Coronary artery (tissue), 2 donors: ENCODE measurements at regions not wholly inside any gene's neighbourhood (a gene's known extent, or its start where the extent isn't known, plus 50 kb on each side); places are given as distances from the start of the nearest gene placed in this dataset.

Experiments
- DNase-seq: peaks from one replicate; pipeline ENCODE4 v3.0.0-alpha.2; 2017; ENCODE audit warnings: low spot score
- H3K27ac ChIP-seq, 2 donors: fragments of 200-600 bp; sonication (generic); one replicate each; pipeline ENCODE4 v1.5.1; 2016 to 2019
- H3K4me3 ChIP-seq: fragments of 200-600 bp; sonication (generic); 2 replicates; pipeline ENCODE4 v1.5.1; 2016; ENCODE audit warnings: mild to moderate bottlenecking, moderate library complexity
- TF ChIP-seq, protein P1 (sequence below): fragments of 200-600 bp; sonication (generic); IDR thresholded peaks from one replicate; pipeline ENCODE4 v1.5.1; 2019; ENCODE audit warnings: antibody characterized with exemption

DNA sequence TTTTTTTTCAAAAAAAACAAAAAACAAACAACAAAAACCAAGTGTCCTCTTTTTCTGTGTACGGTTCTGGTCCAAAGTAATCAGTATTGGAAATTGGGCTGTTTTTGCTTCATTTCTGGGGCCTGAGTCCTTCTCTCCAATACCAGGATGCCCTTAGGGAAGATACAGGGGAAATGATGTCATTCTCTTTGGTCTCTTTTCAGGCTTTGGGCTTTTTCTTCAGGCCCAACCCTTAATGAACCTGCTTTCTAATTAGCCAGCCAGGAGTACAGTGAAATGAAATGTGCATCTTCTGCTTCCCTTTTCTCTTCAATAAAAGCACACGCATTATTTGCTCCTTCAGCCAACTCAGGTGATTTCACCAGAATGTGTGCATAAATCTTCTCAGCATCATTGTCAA lies 52.6 kb upstream of the RBPJ start:
- Histone ChIP-seq H3K27ac (no peak overlapping the region), H3K4me3 (no peak overlapping the region)
- DNase-seq = no peak
- TF ChIP-seq, protein P1, sequence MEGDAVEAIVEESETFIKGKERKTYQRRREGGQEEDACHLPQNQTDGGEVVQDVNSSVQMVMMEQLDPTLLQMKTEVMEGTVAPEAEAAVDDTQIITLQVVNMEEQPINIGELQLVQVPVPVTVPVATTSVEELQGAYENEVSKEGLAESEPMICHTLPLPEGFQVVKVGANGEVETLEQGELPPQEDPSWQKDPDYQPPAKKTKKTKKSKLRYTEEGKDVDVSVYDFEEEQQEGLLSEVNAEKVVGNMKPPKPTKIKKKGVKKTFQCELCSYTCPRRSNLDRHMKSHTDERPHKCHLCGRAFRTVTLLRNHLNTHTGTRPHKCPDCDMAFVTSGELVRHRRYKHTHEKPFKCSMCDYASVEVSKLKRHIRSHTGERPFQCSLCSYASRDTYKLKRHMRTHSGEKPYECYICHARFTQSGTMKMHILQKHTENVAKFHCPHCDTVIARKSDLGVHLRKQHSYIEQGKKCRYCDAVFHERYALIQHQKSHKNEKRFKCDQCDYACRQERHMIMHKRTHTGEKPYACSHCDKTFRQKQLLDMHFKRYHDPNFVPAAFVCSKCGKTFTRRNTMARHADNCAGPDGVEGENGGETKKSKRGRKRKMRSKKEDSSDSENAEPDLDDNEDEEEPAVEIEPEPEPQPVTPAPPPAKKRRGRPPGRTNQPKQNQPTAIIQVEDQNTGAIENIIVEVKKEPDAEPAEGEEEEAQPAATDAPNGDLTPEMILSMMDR = no peak

DNA sequence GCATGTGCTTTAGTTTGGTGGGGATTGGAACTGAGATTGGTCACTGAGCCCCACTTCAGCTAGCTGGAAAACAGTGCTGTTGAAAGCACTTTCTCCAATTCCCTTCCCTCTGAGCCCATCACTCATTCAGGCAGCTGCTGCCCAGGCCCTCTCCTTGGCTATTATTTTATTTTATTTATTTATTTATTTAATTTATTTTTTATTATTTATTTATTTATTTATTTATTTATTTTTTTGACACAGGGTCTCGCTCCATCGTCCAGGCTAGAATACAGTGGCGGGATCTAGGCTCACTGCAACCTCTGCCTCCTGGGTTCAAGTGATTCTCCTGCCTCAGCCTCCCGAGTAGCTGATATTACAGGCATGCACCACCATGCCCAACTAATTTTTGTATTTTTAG lies 51.8 kb upstream of the RBPJ start:
- TF ChIP-seq, protein P1 = no peak
- no peak overlapping the region for H3K27ac ChIP-seq
- no peak for DNase-seq
- no peak overlapping the region for H3K4me3 ChIP-seq
